Spinal cord (tissue), 9 donors: ENCODE measurements at regions not wholly inside any gene's neighbourhood (a gene's known extent, or its start where the extent isn't known, plus 50 kb on each side); places are given as distances from the start of the nearest gene placed in this dataset.
"Not testable (repeated sequence)": the region's sequence is repeated elsewhere in the genome, so short reads cannot be mapped to it uniquely, and the experiment has no call there.

Experiments
- DNase-seq, 6 donors: peaks; one replicate each; pipeline versions ENCODE4 v3.0.0 to v3.0.0-alpha.2; 2013 to 2015; ENCODE audit warnings: low spot score in 6 of 6, low read depth in 4 of 6
- H3K27ac ChIP-seq: one replicate; pipeline ENCODE4 v1.5.1; 2013; ENCODE audit warnings: low read depth, low read length, control low read depth
- H3K27me3 ChIP-seq: one replicate; pipeline ENCODE4 v1.6.1; 2013; ENCODE audit warnings: low read length; ENCODE audit not compliant: control insufficient read depth, insufficient read depth
- H3K36me3 ChIP-seq: one replicate; pipeline ENCODE4 v1.6.1; 2013; ENCODE audit warnings: low read length; ENCODE audit not compliant: control insufficient read depth, insufficient read depth
- H3K4me1 ChIP-seq: one replicate; pipeline ENCODE4 v1.6.1; 2013; ENCODE audit warnings: low read length; ENCODE audit not compliant: control insufficient read depth, insufficient read depth
- H3K4me3 ChIP-seq: one replicate; pipeline ENCODE4 v1.5.1; 2013; ENCODE audit warnings: low read depth, low read length, control low read depth
- H3K9me3 ChIP-seq: one replicate; pipeline ENCODE4 v1.6.1; 2013; ENCODE audit warnings: low read length; ENCODE audit not compliant: control insufficient read depth, insufficient read depth
- whole genome bisulfite sequencing: methylation state at CpG from one replicate; pipeline ENCODE4 v1.1.5; 2013; ENCODE audit warnings: missing lambda C conversion rate; ENCODE audit not compliant: insufficient coverage; 5-methylcytosine and 5-hydroxymethylcytosine counted together
- donor health status: healthy.

GRCh38 chr21:35520302-35520701 is 471.2 kb upstream of the RUNX1 start:
- Histone ChIP-seq H3K9me3 (no peaks in the 10 kb centered on the region), H3K27me3 (no peaks in the 10 kb centered on the region), H3K36me3 (no peaks in the 10 kb centered on the region), H3K27ac (no peak overlapping the region), H3K4me3 (no peak overlapping the region), H3K4me1 (no peaks in the 10 kb centered on the region)
- DNase-seq, result peak in 1 of 6 donors; percentile 78
- WGBS, result 44% methylated on average over 7 of the region's 8 CpGs

GRCh38 chr21:35517865-35518264 is 468.8 kb upstream of the RUNX1 start:
- H3K27me3 ChIP-seq, result no peaks in the 10 kb centered on the region
- no peak overlapping the region for H3K4me3 ChIP-seq
- no peaks in the 10 kb centered on the region for H3K36me3 ChIP-seq
- 71% methylated on average over 3 of the region's 6 CpGs for WGBS
- no peaks in the 10 kb centered on the region for H3K4me1 ChIP-seq
- no peaks in the 10 kb centered on the region for H3K9me3 ChIP-seq
- H3K27ac ChIP-seq, result no peak overlapping the region
- DNase-seq, result no peak

- not testable (repeated sequence) for H3K9me3 ChIP-seq, H3K4me1 ChIP-seq, H3K4me3 ChIP-seq, H3K27ac ChIP-seq, DNase-seq, H3K27me3 ChIP-seq, H3K36me3 ChIP-seq
- no CpG with 5 or more reads among the region's 2 CpGs for WGBS
Measured at GRCh38 chr21:35516292-35516691, 467.2 kb upstream of the RUNX1 start.

GRCh38 chr21:35512346-35512745 is 463.2 kb upstream of the RUNX1 start:
- Histone ChIP-seq H3K36me3 (no peaks in the 10 kb centered on the region), H3K27me3 (no peaks in the 10 kb centered on the region), H3K4me1 (no peaks in the 10 kb centered on the region), H3K4me3 (no peak overlapping the region), H3K9me3 (no peaks in the 10 kb centered on the region), H3K27ac (no peak overlapping the region)
- no peak for DNase-seq
- WGBS, result no CpG with 5 or more reads among the region's 1 CpG

- no peaks in the 10 kb centered on the region for H3K27me3 ChIP-seq
- 100% methylated on average over 1 of the region's 4 CpGs for WGBS
- DNase-seq, result no peak
Measured at GRCh38 chr21:35511696-35512162, 462.6 kb upstream of the RUNX1 start.

GRCh38 chr21:35510957-35511695 is 462.0 kb upstream of the RUNX1 start:
- DNase-seq, result peak in 1 of 6 donors; percentile 53
- Histone ChIP-seq H3K36me3 (no peaks in the 10 kb centered on the region), H3K4me1 (no peaks in the 10 kb centered on the region), H3K27ac (no peak overlapping the region), H3K27me3 (no peaks in the 10 kb centered on the region), H3K4me3 (no peak overlapping the region), H3K9me3 (no peaks in the 10 kb centered on the region)
- 80% methylated on average over 3 of the region's 6 CpGs for WGBS

More at GRCh38 chr21:35511696-35512162, 462.6 kb upstream of the RUNX1 start:
- Histone ChIP-seq H3K4me3 (no peak overlapping the region), H3K36me3 (no peaks in the 10 kb centered on the region), H3K4me1 (no peaks in the 10 kb centered on the region), H3K27ac (no peak overlapping the region), H3K9me3 (no peaks in the 10 kb centered on the region)

GRCh38 chr21:35510294-35510693 is 461.2 kb upstream of the RUNX1 start:
- H3K4me3 ChIP-seq, result no peak overlapping the region

GRCh38 chr21:35509001-35509704 is 460.1 kb upstream of the RUNX1 start:
- no peaks in the 10 kb centered on the region for H3K27me3 ChIP-seq
- no peaks in the 10 kb centered on the region for H3K36me3 ChIP-seq
- H3K27ac ChIP-seq, result no peak overlapping the region
- H3K4me1 ChIP-seq, result peaks cover 7% of the 10 kb centered on the region
- WGBS, result 78% methylated on average over 3 of the region's 5 CpGs
- H3K9me3 ChIP-seq, result no peaks in the 10 kb centered on the region
- DNase-seq, result no peak
- no peak overlapping the region for H3K4me3 ChIP-seq

More at GRCh38 chr21:35510294-35510693, 461.2 kb upstream of the RUNX1 start:
- Histone ChIP-seq H3K27ac (no peak overlapping the region), H3K27me3 (no peaks in the 10 kb centered on the region), H3K36me3 (no peaks in the 10 kb centered on the region), H3K4me1 (peaks cover 3% of the 10 kb centered on the region), H3K9me3 (no peaks in the 10 kb centered on the region)
- no peak for DNase-seq
- no CpG with 5 or more reads among the region's 2 CpGs for WGBS

GRCh38 chr21:35508139-35508888 is 459.2 kb upstream of the RUNX1 start:
- no peaks in the 10 kb centered on the region for H3K27me3 ChIP-seq
- H3K9me3 ChIP-seq, result no peaks in the 10 kb centered on the region
- peak in 2 of 6 donors; percentile 49 to 85 for DNase-seq
- peaks cover 7% of the 10 kb centered on the region for H3K4me1 ChIP-seq
- H3K36me3 ChIP-seq, result no peaks in the 10 kb centered on the region
- no peak overlapping the region for H3K27ac ChIP-seq
- WGBS, result 39% methylated on average over 5 of the region's 8 CpGs
- no peak overlapping the region for H3K4me3 ChIP-seq
